Ammon's horn (tissue), 1 donor: ENCODE measurements at regions not wholly inside any gene's neighbourhood (a gene's known extent, or its start where the extent isn't known, plus 50 kb on each side); places are given as distances from the start of the nearest gene placed in this dataset.

Experiments
- DNase-seq: peaks from one replicate; pipeline ENCODE4 v3.0.0-alpha.2; 2016; ENCODE audit warnings: low spot score

DNA sequence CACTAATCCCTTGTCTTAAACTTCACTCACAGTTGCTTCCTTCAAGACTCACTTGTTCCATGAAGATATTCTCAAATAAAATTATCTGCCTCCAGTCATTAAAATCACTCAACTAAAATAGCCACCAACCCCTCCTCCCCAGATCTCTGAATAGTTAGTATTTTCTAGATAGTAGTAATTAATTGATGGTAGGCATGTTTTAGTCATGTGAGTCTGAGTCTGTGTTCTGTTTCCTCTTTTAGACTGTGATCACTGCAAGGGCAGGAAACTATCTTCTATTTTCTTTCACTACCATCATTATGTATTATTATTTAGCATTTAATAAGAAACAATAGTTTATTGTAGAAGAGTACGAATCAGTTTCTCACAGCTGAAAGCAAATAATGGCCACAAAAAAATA is 1080.5 kb downstream of the IGSF11 start:
- DNase-seq = no peak

DNA sequence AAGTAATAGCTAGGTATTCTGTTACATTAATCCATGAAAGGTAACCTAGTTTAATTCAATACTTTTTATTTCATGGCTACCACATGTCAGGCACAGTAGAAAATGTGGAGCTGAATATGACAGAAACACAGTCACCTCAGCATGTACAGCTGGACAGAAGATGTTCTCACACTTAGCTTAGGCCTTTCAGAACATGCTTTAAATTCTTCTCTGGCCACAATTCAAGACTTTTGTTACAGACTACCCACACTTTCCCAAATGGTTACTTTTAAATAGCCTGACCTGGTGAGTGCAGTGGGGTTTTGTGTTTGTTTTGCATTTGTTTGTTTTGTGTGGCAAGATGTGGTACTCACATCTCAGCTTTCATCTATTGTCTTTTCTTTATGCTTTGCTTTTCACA is 1079.5 kb downstream of the IGSF11 start:
- DNase-seq = no peak

DNA sequence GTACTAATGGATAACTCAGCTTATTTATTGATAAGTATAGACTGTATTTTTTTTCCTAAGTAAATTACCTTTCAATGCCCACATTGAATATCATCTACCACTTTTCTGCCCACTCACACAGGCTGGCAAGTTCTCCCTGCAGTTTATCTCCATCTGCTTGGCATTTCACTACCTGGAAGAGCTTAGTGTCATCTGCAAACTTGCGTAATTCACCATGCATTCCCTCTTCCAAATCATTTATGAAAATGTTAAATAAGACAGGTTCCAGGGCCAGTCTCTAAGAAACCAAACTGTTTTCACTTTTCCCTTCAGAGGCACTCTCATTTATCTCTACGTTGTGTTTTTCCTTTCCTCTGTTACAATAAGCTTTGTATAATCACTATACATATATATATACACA is 1076.6 kb downstream of the IGSF11 start:
- DNase-seq = peak; percentile 53

DNA sequence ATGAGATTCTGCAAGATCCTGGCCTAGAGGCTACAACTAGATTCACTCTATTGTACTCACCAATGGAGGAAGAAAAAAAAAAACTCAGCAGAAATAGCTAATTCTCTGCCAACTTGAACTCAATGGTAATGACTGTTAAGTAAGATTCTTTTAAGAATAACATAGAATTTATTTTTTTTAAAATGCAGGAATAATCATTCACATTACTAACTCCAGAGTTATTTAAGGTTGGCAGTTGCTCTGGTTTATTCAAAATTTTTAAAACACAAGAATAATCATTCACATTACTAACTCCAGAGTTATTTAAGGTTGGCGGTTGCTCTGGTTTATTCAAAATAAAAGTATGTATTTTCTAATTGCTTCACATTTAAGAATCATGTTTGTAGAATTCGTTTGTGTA is 1071.9 kb downstream of the IGSF11 start:
- DNase-seq = no peak

DNA sequence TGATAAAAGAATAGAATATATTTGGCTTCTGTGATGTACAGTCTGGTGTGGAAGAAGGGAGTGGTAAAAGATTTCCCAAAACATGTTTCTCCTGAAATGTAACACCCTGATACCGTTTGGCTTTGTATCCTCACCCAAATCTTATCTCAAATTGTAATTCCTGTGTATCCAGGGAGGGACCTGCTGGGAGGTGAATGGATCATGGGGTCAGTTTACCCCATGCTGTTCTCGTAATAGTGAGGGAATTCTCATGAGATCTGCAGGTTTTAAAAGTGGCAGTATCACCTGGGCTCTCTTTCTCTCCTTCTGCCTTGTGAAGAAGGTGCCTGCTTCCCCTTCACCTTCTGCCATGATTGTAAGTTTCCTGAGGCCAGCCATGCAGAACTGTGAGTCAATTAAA is 1070.8 kb downstream of the IGSF11 start:
- no peak for DNase-seq

DNA sequence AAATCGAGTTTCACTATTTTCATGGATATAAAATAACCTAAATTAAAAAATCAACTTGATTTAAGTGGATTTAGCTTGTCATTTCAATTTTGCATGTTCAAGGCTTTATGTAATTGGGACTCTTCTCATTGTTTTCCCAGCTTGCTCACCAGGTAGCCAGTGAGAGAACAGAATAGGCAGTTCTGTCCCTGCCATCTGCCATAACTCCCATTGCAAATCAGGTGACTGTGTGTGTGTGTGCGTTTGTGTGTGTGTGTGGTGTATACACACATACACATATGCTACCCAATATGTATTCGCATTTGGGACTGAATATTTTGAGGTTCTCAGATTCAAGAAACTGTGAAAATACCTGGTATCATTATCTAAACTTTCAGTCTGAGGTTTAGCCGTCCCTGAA is 1069.8 kb downstream of the IGSF11 start:
- DNase-seq = peak; percentile 22

DNA sequence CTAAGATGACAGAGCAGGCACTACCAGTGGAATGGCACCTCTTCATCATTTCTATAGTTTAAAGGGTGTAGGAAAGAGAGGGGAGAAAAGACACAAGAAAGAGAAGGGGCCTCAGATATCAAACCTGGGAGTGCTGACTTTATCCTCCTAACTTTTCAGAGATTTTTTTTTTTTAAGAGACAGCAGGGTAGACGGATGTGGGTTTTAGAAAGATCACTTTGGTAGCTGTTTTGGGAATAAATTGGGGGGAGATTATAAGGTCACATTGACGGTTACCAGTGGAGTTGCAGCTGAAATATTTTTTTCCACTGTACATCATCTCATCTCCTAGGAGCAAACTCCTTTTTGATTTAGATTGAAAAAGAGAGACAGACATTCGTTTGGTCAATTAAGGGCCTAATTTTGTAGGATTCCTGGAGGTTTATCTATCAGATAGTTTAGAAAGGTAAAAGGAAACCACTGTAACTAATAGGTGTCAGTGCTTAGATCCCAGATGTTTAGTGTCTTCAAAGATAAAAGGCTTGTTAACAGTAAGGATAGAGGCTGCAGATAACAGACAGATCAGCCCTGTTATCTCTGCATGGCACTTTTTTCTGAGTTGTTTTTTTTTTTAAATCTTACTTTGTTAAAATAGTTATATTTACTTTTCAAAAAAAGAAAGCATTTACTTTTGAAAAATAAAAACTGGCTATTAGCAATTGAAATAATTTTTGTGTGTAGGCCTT is 1057.0 kb downstream of the IGSF11 start:
- no peak for DNase-seq

DNA sequence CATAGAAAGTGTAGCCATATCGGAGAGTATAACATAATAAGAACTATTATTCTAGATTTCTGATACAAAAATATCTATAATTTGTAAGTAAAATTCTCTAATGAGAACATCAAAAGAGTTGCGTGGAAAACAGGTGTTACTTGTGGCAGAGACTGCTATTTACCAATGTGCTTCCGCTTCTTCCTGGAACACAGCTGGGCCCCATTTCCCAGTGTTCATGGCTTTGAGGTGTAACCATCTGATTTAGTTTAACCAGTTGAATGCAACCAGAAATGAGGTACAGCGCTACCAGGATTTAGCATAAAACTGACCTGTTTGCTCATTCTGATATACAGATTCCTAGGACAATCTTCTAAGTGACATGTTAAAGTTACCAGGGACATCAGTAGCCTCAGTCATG is 1055.2 kb downstream of the IGSF11 start:
- no peak for DNase-seq

DNA sequence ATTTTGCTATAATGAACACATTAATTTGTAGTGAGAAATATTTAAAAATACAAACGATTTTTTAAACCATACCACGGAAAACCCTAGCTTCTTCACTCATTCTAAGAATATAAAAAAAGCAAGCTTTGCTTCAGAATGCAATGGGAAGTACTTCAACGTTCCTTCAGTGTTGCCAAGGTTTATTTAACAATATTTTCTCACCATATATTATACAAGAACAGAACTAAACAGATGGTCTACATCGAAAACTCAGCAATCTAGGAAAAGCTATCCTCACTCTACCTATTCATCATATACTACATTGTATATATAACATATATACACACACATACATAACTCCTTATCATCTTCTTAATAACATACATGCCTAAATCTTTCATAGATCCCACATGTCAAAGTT is 1047.4 kb downstream of the IGSF11 start:
- DNase-seq = no peak

DNA sequence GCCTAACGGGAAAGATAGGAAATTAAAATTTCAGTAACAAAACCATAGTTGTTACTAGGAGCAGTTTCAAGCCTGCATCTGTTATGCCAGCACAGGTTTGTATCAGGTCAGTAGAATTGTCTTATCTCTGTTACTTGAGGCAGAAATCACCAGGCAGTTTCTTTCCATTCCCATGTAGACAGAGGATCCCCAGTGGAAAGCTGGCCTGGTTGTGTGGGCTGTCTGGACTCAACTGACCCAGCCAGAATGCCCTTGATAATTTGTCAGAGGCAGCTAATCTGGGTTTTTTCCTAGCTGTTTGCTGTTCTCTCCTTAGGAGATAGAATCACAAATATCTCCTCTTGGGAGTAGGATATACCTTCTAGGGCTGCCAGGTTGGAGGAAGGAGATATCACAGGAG is 1044.7 kb downstream of the IGSF11 start:
- DNase-seq = no peak

DNA sequence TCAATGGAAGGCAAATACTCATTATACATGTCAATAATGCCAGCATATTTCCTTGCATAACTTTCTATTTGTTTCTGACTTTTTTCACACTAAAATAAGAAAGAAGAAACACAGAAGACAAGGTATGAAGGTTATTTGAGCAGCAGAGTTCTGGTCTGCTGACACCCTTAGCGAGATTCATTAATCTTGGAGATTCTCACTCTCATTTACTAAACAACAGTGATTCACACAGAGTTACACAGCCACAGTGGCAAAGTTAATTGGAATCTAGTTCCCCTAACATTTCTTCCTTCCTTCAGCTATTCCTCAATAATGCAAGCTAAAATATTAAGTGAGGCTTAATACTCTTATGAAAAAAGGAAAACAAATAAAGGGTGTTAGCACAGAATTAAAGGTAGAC is 1044.0 kb downstream of the IGSF11 start:
- DNase-seq = no peak

DNA sequence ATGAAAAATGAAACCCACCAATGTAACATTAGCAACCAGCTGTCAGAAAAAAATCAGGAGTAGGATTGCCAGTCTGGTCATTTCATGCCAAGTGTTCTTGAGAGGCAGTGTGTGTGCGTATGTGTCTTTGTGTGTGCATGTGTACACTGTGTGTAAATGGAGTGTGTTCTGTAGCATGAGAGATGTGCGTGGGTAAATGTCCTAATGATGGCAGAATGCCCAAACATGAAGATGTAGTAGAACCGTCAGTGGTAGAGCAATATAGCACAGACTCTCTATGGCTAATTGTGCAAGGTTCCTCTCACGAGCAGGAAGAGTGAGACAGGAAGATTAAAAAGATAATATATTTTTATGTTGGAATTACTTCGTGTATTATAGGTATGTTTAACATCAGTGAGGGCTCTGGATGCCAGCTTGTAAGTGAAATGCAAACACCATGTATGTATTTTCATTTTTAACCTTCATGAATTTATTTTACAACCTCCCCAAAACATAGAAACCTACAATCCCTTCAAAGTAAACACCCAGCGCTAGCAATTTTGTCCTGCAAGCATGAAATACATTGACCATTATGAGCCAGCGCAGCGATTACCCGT is 1038.7 kb downstream of the IGSF11 start:
- peak; percentile 18 for DNase-seq

DNA sequence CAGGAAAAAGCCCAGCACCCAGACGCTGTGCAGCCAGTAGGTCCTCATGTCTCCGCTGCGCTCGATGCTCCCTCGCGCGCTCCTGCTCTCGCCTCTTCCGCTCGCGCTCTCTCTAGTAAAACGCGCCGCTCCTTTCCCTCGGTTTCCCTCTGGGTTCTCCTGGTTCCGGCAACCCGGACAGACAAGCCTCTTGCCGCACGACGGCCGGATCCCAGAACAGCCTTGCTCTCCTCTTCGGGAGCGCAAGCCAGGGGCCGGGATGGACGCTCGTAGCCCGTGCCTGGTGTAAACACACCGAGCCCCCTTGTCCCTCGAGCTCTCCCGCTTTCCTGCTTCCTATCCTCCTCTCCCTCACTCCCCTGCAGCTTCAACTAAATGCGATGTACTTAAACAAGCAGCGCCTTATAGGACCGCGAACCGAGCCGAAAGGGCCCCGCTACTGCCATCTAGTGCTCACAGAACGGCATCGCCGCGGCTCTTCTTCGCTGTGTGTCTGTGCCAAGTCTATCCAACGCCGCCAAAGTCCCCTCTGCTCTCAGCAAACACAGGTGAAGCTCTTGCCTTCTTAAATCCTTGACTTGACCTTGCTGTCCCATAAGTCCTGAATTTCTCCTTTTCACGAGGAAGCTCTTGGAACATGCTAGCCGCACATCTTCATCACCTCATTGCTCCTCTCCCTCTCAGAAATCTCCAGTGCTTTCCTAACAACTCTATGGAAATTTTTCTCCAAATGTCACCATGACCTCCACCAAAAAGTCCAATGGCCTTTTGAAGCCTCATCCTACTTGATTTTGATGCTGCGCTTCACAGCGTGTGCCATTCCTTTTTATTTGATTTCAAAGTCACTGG is 1037.2 kb downstream of the IGSF11 start:
- DNase-seq = peak; percentile 93

DNA sequence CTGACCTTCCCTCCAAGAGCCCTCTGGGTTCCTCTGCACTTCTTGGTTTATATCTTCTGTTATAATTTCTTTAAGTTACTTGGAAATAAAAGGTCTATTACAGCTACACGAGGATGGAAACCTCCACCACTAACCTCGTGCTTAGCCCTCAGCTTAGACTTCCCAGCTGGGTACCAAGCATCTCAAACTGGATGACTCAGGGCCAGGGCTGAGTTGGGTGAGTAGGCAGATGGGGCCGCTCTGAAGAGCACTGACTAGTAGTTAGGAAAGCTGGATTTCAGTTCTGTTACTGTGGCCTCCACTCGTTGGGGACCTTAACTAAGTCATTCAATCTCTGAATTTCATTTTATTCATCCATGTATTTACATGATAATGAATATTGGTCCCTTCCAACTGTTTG is 1036.6 kb downstream of the IGSF11 start:
- peak; percentile 20 for DNase-seq

DNA sequence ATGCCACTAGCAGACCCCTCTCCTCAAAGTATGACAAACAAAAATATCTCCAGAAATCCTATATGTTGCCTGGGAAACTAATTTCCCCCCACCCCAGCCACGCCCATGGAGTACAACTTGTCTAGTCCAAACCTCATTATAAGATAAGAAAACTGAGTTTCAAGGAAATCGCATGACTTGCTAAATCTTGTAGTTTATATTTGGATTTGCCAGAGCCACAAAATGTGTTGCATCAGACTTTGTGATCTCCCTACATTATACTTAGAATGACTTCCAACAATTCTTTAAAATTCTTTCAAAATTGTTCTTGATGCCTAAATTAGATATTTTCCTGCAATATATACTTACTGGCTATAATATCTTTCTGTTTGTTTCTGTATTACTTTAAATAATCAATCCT is 1034.4 kb downstream of the IGSF11 start:
- no peak for DNase-seq

DNA sequence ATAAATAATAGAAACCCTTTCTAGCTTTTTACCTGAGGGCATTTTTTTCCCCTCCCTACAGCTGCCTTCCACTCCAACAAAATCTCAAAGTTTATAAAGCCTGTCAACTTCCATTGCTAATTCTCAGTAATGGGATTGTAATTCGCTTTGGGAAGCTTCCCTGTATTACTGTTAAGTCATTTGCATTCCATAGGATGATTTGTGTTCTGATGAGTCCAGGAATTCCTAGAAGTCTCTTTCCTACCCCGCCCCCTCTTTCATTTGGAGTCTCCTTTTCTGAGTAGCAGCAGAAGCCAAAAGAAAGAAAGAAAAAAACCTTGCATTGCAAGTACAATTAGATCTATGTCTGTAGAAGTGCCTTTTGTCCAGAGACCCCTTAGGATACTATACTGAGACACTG is 1033.3 kb downstream of the IGSF11 start:
- DNase-seq = no peak

DNA sequence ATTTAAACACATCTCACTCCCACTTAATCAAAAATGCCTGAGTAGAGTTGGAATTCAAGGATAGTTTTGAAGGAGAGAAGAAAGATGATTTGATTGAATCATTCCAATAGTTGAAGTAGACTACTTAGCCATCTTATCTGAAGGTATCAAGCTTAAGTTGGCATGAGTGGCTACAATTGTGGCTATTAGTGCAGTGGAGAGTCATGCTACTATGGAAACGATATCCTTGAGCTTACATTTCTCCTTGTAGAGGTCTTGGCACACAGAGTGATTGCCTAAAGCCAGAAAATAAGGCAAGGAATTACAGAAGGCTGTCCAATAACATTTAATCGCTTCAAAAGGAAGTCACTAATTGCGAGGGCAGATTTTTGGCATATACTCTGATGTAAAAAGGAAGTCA is 1022.7 kb downstream of the IGSF11 start:
- DNase-seq = no peak

DNA sequence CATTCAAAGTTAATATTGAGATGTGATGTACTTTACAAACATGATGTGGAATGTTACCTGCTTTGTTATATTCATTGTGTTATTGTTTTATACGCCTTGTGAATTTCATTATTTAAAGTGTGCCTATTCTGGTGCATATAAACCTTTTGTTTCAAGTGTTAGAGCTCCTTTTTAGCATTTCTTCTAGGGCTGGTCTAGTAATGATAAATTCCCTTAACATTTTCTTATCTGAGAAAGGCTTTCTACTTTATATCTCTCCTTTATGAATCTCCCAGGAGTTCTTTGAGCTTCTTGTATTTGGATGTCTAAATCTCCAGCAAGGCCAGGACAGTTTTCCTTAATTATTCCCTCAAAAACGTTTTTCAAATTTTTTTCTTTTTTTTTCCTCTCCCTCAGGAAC is 1005.6 kb downstream of the IGSF11 start:
- no peak for DNase-seq

DNA sequence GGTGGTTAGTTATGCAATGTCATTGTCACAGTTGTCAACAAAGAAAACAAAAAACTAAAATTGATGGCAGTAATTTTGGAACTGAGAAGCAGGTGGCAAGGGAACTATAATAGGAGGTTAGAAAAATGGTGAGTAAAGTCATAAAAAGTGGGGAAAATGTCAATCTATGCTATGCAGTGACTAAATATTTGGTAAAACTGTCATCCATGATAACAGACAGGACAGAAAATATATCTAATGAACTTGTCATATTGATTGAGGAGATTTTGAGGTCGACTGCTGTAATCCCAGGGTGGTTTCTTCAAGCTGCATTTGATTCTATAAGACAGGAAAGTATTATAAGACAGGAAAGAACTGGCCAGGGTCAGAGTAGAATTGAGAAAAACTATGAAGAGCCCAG is 998.4 kb downstream of the IGSF11 start:
- no peak for DNase-seq

DNA sequence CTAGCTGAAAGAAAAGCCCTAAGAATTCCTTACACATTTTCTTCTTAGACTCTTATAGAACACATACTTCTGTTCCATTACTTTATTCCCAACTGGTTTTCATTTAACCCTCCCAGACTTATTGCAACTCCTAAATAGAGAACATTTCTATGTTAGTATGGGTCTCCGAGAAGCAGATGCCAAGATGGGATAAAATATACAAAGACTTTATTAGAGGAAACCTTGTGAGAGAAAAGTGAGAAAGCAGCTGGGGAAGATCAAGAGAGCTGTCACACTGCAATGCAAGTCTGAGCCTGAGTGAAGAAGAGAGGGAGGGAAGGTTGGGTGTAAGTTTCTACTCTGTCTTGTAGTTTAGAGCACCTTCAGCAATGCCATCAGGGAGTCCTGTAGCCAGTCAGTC is 979.3 kb downstream of the IGSF11 start:
- DNase-seq = no peak

DNA sequence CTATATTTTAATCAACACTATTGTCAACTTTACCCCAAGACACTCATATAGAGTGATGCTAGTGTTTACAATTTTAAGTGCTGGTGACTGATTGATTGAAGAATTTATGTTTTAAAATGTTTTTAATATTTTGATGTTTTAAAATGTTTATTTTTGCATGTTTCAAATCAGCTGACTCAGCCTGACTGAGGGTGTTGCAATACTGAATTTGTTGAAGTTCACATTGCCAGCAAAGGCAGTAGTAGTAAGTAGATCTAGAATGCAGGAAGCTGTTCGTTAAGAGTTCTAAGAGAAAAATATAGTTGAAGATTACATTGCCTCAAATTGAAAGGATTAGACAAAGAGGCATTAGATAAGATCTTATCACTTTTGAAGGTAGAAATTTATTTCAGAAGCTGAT is 977.6 kb downstream of the IGSF11 start:
- DNase-seq = no peak

DNA sequence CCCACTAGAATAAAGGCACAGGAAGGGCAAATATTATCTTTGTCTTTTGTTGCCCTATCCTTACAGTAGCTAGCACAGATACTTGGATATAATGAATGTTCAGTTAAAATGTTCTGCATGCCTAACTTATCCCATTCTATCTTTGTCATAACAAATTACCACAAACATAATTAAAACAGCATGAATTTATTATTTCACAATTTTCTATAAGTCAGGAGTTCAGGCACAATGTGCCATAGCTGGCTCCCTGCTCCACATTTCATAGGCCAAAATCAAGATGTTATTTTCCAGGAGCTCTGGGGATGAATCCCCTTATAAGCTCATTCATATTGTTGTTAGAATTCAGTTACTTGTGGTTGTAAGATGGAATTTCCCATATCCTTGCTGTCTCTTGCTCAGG is 975.5 kb downstream of the IGSF11 start:
- DNase-seq = no peak

DNA sequence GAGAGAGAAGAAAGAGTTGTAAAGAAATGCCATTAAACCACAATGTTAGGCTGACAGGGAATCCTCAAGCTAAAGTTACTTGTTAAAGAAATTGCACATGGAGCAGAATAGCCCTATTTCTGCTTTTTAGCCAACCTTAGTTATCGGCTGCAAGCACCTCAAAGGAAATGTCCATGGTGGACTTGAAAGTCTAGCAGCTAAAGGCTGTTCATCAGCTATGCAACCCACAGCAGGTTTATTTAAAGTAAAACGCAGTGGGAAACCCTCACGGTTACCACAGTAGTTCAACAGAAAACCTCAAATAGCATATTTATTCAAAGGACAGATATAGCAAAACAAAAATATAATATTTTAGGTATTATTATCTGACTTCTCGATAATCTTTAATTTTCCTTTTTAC is 967.2 kb downstream of the IGSF11 start:
- no peak for DNase-seq
